Calu3 (cell line): ENCODE measurements at regions not wholly inside any gene's neighbourhood (a gene's known extent, or its start where the extent isn't known, plus 50 kb on each side); places are given as distances from the start of the nearest gene placed in this dataset.

Experiments used
- BruUV-seq: library from RNA; stranded (reverse); fragments of 400-500 nt; replicated peaks from 2 replicates; lab custom pipeline; 2021; lab: Mats Ljungman, UMichigan
- CTCF ChIA-PET: fragments of 300-600 bp; sonication (Branson Sonifier 250); formaldehyde crosslinking; loops from one replicate; lab custom pipeline; 2022; ENCODE audit warnings: antibody characterized with exemption; lab: Charles Lee
- DNase-seq: peaks from one replicate; pipeline ENCODE4 v3.0.0; 2022
- H3K27ac Mint-ChIP-seq: one replicate; pipeline ENCODE4 v1.8.0; 2022; ENCODE audit warnings: mixed read lengths; ENCODE audit not compliant: unreplicated experiment
- H3K27me3 Mint-ChIP-seq: one replicate; pipeline ENCODE4 v1.8.0; 2022; ENCODE audit warnings: mixed read lengths; ENCODE audit not compliant: unreplicated experiment
- H3K36me3 Mint-ChIP-seq: one replicate; pipeline ENCODE4 v1.8.0; 2022; ENCODE audit warnings: mild to moderate bottlenecking, moderate library complexity, mixed read lengths; ENCODE audit not compliant: insufficient read depth, unreplicated experiment
- H3K4me1 Mint-ChIP-seq: one replicate; pipeline ENCODE4 v1.8.0; 2022; ENCODE audit warnings: mild to moderate bottlenecking, low read depth, mixed read lengths; ENCODE audit not compliant: unreplicated experiment
- H3K4me3 Mint-ChIP-seq: one replicate; pipeline ENCODE4 v1.8.0; 2022; ENCODE audit warnings: mild to moderate bottlenecking, low read depth, moderate library complexity, mixed read lengths; ENCODE audit not compliant: unreplicated experiment
- H3K9me3 Mint-ChIP-seq: one replicate; pipeline ENCODE4 v1.8.0; 2022; ENCODE audit warnings: low read depth, mixed read lengths; ENCODE audit not compliant: unreplicated experiment
- CTCF ChIP-seq: fragments of 200-600 bp; IDR thresholded peaks from one replicate; pipeline ENCODE4 v1.8.0; 2022; ENCODE audit warnings: antibody characterized with exemption; ENCODE audit not compliant: unreplicated experiment
- intact Hi-C: fragments of 100-400 bp; cut with micrococcal nuclease; formaldehyde crosslinking; loops from one replicate; pipeline ENCODE4 v1.10.0; 2022; ENCODE audit not compliant: unreplicated experiment

GRCh38 chr2:181130686-181131085 lies 150.3 kb downstream of the UBE2E3 start:
- Mint-ChIP-seq H3K27me3 (no peaks in the 10 kb centered on the region), H3K27ac (no peak overlapping the region), H3K4me3 (no peak overlapping the region), H3K36me3 (no peaks in the 10 kb centered on the region), H3K4me1 (no peaks in the 10 kb centered on the region), H3K9me3 (no peaks in the 10 kb centered on the region)
- no peak for TF ChIP-seq CTCF
- intact Hi-C loops, result no loop called here
- CTCF ChIA-PET, result no interaction called here
- no peak for DNase-seq
- BruUV-seq, result no TSS peak

GRCh38 chr2:181131584-181131983 lies 151.2 kb downstream of the UBE2E3 start:
- H3K27me3 Mint-ChIP-seq, result no peaks in the 10 kb centered on the region
- H3K4me1 Mint-ChIP-seq, result no peaks in the 10 kb centered on the region
- H3K27ac Mint-ChIP-seq, result no peak overlapping the region
- TF ChIP-seq CTCF, result no peak
- CTCF ChIA-PET, result no interaction called here
- no peaks in the 10 kb centered on the region for H3K9me3 Mint-ChIP-seq
- no peak overlapping the region for H3K4me3 Mint-ChIP-seq
- BruUV-seq, result no TSS peak
- no peaks in the 10 kb centered on the region for H3K36me3 Mint-ChIP-seq
- no peak for DNase-seq
- intact Hi-C loops, result no loop called here

GRCh38 chr2:181138816-181139215 lies 158.4 kb downstream of the UBE2E3 start:
- Mint-ChIP-seq H3K9me3 (no peaks in the 10 kb centered on the region), H3K36me3 (no peaks in the 10 kb centered on the region), H3K4me1 (no peaks in the 10 kb centered on the region), H3K4me3 (no peak overlapping the region), H3K27me3 (no peaks in the 10 kb centered on the region), H3K27ac (no peak overlapping the region)
- CTCF ChIA-PET, result no interaction called here
- DNase-seq, result no peak
- intact Hi-C loops, result no loop called here
- TF ChIP-seq CTCF, result no peak
- no TSS peak for BruUV-seq

GRCh38 chr2:181139831-181140230 lies 159.4 kb downstream of the UBE2E3 start:
- TF ChIP-seq CTCF, result no peak
- intact Hi-C loops, result no loop called here
- no peak overlapping the region for H3K4me3 Mint-ChIP-seq
- H3K27ac Mint-ChIP-seq, result no peak overlapping the region
- no TSS peak for BruUV-seq
- H3K27me3 Mint-ChIP-seq, result no peaks in the 10 kb centered on the region
- CTCF ChIA-PET, result no interaction called here
- no peaks in the 10 kb centered on the region for H3K4me1 Mint-ChIP-seq
- H3K36me3 Mint-ChIP-seq, result no peaks in the 10 kb centered on the region
- H3K9me3 Mint-ChIP-seq, result no peaks in the 10 kb centered on the region
- DNase-seq, result no peak

GRCh38 chr2:181140414-181140813 lies 160.0 kb downstream of the UBE2E3 start:
- no peak for TF ChIP-seq CTCF
- no peaks in the 10 kb centered on the region for H3K36me3 Mint-ChIP-seq
- CTCF ChIA-PET, result interaction anchor here (0.6 kb wide), 1 partner anchor 1061 kb away, joined by 4 read pairs; no protein-coding TSS in a partner anchor
- H3K27me3 Mint-ChIP-seq, result no peaks in the 10 kb centered on the region
- H3K4me3 Mint-ChIP-seq, result no peak overlapping the region
- intact Hi-C loops, result no loop called here
- H3K4me1 Mint-ChIP-seq, result no peaks in the 10 kb centered on the region
- H3K9me3 Mint-ChIP-seq, result no peaks in the 10 kb centered on the region
- no peak overlapping the region for H3K27ac Mint-ChIP-seq
- BruUV-seq, result no TSS peak
- DNase-seq, result no peak
